ENCODE measurements at regions not wholly inside any gene's neighbourhood (a gene's known extent, or its start where the extent isn't known, plus 50 kb on each side); places are given as distances from the start of the nearest gene placed in this dataset.
"Not testable (repeated sequence)": the region's sequence is repeated elsewhere in the genome, so short reads cannot be mapped to it uniquely, and the experiment has no call there.

GRCh38 chr21:15275615-15276235, 210.9 kb upstream of the NRIP1 start:
- in situ Hi-C loops (cut with MboI; ENCODE audit: low sequenced_read_pairs) = no loop called here

GRCh38 chr21:15276243-15276642, 211.4 kb upstream of the NRIP1 start:
- in situ Hi-C loops (cut with MboI; ENCODE audit: low sequenced_read_pairs) = no loop called here

GRCh38 chr21:15277466-15277865, 212.7 kb upstream of the NRIP1 start:
- in situ Hi-C loops (cut with MboI; ENCODE audit: low sequenced_read_pairs) = no loop called here

- in situ Hi-C loops (cut with MboI; ENCODE audit: low sequenced_read_pairs) = no loop called here
Observed at GRCh38 chr21:15278279-15278678, 213.5 kb upstream of the NRIP1 start.

- in situ Hi-C loops (cut with MboI; ENCODE audit: low sequenced_read_pairs) = no loop called here
Observed at GRCh38 chr21:15278851-15279250, 214.1 kb upstream of the NRIP1 start.

GRCh38 chr21:15279482-15279881, 214.7 kb upstream of the NRIP1 start:
- in situ Hi-C loops (cut with MboI; ENCODE audit: low sequenced_read_pairs) = no loop called here

- in situ Hi-C loops (cut with MboI; ENCODE audit: low sequenced_read_pairs) = no loop called here
Observed at GRCh38 chr21:15281714-15282113, 216.9 kb upstream of the NRIP1 start.

- in situ Hi-C loops (cut with MboI; ENCODE audit: low sequenced_read_pairs) = no loop called here
Observed at GRCh38 chr21:15282665-15283064, 217.9 kb upstream of the NRIP1 start.

GRCh38 chr21:15283138-15283537, 218.3 kb upstream of the NRIP1 start:
- in situ Hi-C loops (cut with MboI; ENCODE audit: low sequenced_read_pairs) = no loop called here

GRCh38 chr21:15283789-15284188, 219.0 kb upstream of the NRIP1 start:
- in situ Hi-C loops (cut with MboI; ENCODE audit: low sequenced_read_pairs) = no loop called here

GRCh38 chr21:15285556-15285955, 220.8 kb upstream of the NRIP1 start:
- in situ Hi-C loops (cut with MboI; ENCODE audit: low sequenced_read_pairs) = no loop called here

- in situ Hi-C loops (cut with MboI; ENCODE audit: low sequenced_read_pairs) = no loop called here
Observed at GRCh38 chr21:15289246-15289645, 224.4 kb upstream of the NRIP1 start.

- in situ Hi-C loops (cut with MboI; ENCODE audit: low sequenced_read_pairs) = no loop called here
Observed at GRCh38 chr21:15289896-15290841, 225.4 kb upstream of the NRIP1 start.

GRCh38 chr21:15291621-15292266, 226.9 kb upstream of the NRIP1 start:
- in situ Hi-C loops (cut with MboI; ENCODE audit: low sequenced_read_pairs) = no loop called here

- in situ Hi-C loops (cut with MboI; ENCODE audit: low sequenced_read_pairs) = no loop called here
Observed at GRCh38 chr21:15293240-15293639, 228.4 kb upstream of the NRIP1 start.

GRCh38 chr21:15295875-15296274, 231.1 kb upstream of the NRIP1 start:
- in situ Hi-C loops (cut with MboI; ENCODE audit: low sequenced_read_pairs) = no loop called here

GRCh38 chr21:15297824-15298223, 233.0 kb upstream of the NRIP1 start:
- in situ Hi-C loops (cut with MboI; ENCODE audit: low sequenced_read_pairs) = no loop called here

GRCh38 chr21:15298306-15298705, 233.5 kb upstream of the NRIP1 start:
- in situ Hi-C loops (cut with MboI; ENCODE audit: low sequenced_read_pairs) = no loop called here

GRCh38 chr21:15298755-15299154, 234.0 kb upstream of the NRIP1 start:
- in situ Hi-C loops (cut with MboI; ENCODE audit: low sequenced_read_pairs) = not testable (repeated sequence)

GRCh38 chr21:15300131-15300530, 235.3 kb upstream of the NRIP1 start:
- in situ Hi-C loops (cut with MboI; ENCODE audit: low sequenced_read_pairs) = no loop called here

- in situ Hi-C loops (cut with MboI; ENCODE audit: low sequenced_read_pairs) = no loop called here
Observed at GRCh38 chr21:15301014-15301413, 236.2 kb upstream of the NRIP1 start.

GRCh38 chr21:15301736-15302135, 236.9 kb upstream of the NRIP1 start:
- in situ Hi-C loops (cut with MboI; ENCODE audit: low sequenced_read_pairs) = no loop called here

Data from HL-60/S4 treated with retinoic acid at 250 ng/mL for 4 days and 3 days (cell line).